ENCODE measurements at regions not wholly inside any gene's neighbourhood (a gene's known extent, or its start where the extent isn't known, plus 50 kb on each side); places are given as distances from the start of the nearest gene placed in this dataset.

DNA sequence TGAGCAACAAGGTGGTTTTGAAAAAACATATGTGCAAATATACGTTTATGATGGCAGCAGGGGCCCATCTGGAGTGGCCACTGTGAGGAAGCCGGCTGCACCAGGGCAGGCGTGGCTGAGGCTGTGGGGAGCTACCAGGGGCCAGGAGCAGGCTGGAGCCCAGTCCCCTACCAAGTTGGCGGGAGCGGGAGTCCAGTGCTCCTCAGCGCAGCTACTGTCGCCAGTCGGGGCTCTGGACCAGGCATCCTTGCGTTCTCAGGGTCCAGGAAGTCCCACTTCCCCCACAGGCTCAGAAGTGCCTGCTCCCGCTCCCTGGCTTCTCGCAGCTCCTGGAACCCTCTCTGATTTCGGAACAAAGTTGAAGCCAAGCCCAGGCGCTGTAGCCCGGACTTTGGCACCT is 1377.5 kb upstream of the FLRT2 start:
- no peak for FAIRE-seq

DNA sequence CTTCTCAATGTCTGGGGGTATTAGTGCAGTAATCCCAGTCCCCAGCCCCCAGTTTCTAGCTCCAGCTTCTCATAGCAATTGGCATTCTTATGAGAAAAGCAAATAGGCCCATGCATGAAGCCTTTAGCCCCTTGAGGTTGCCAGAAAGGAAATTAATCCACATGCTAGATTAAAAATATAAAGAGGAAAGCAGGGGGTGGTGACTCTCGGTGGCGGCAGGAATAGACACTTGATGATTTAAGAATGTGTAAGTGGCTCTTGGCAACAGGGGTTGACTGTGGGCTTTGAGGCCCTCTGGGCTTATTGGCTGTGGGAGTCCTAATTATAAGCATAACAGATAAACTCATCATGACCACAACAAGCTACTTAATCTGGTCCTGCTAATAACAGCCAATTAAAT is 1367.3 kb upstream of the FLRT2 start:
- no peak for FAIRE-seq

DNA sequence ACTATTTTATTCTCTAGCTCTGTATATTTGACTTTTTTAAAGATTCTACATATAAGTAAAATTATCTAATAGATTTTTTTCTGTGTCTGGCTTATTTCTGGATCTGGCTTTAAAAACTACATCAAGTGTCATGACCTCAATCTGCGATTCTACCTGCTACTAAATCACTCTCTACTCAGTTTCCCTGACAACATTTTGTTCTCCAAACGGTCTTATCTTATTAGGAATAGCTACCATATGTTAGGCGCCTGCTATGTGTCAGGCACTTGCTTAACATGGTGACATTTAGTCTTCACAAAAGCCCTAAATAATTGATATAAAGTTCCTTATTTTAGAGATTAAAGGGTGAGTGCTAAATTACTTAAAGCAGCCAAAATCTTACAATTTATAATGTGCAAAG is 1362.9 kb upstream of the FLRT2 start:
- no peak for FAIRE-seq

DNA sequence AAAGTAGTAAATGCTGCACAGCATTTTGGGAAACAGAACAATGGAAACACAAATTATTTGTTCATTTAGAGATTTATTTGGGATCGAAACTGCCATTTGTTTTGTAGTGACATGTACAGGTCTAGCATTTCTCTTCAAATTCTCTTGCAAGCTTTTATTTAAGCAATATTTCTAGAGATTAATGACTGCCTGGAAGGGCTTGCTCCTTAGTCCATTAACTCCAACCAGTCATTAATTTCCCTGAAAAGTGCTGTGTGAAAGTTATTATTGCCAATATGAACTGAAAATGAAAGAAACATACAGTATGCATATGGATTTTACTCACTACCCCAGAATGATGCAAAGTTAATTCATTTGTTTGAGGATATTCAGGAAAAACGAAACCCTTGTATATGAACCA is 1349.6 kb upstream of the FLRT2 start:
- no peak for FAIRE-seq

DNA sequence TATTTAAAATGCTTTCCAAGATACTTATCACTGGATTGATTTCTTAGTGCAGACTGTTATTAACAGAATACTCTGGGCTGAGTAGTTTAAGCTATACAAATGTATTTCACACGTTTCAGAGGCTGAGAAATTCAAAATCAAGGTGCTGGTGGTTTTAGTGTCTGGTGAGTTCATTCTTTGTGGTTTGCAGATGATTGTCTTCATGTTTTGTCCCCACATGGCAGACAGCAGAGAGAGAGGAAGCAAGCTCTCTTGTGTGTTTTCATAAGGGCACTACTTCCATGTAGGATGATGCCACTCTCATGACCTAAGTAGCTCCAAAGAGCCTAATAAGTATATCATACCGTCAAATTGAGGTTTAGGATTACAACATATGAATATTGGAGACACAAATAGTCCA is 1348.9 kb upstream of the FLRT2 start:
- no peak for FAIRE-seq

DNA sequence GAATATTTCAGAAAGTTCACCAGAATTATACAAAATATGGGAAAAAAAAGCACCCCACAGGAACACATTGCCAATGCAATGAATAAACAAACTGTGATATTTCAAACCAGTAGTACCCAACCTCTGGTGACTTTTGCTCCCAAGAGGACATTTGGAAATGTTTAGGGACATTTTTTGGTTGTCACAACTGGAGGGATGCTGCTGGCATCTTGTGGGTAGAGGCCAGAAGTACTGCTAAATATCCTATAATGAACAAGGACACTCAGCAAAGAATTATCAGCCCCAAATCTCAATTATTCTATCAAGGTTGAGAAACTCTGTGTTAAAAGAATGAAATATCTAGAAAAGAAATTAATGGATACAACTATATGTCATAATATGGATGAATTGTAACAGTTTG is 1334.4 kb upstream of the FLRT2 start:
- FAIRE-seq: no peak

DNA sequence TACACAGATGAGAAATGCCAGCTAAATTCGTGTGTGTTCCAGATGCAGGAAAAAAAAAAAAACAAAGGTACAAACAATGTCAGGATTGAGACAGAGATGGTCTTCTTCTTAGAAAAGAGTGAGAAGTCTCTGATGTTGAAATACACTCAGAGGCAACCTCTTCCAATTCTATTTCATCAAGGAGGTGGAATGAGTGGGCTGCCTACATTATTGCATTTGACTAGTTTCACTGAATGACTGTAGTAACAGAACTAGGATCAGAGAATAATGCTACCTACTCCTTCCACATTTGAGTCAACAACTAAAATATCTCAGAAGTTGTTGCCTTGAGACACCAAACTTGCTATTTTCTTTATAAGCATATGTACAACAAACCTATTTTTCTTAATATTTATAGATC is 1332.2 kb upstream of the FLRT2 start:
- no peak for FAIRE-seq

DNA sequence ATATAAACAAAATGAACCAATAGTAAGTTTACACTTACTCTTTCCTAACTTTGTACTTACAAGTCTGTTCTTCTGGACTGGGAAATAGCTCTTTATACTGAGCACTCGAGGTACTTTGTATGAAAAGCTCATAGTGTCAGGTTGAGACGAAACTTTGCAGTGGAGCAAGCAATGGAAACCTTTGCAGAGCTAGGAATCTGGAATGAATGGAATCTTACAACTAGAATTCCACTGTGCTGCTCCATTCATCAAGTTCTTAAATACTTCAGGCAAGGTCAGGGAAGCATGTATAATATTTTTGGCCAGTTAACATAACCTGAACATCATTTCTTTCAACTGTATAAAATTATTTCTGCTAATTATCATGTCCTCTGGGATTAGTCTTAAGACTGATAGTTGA is 1327.5 kb upstream of the FLRT2 start:
- FAIRE-seq: no peak

DNA sequence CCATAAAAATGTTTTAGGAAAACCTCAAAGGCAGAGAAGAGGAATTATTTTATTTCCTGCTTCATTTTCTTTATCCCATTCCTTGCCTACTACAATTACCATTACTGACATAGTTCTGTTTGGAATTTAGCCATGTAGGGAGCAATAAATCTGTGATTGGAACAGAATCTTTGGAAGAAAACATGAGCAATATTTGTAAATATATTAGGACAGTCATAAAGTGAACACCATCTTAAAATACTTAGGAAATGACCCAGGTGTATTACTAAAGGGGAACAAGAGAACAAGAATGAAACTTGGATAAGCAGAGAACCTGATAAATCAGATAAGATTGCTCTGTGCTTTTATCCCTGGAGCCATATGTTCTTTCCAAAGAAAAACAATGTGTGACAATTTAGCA is 1326.0 kb upstream of the FLRT2 start:
- FAIRE-seq: no peak

DNA sequence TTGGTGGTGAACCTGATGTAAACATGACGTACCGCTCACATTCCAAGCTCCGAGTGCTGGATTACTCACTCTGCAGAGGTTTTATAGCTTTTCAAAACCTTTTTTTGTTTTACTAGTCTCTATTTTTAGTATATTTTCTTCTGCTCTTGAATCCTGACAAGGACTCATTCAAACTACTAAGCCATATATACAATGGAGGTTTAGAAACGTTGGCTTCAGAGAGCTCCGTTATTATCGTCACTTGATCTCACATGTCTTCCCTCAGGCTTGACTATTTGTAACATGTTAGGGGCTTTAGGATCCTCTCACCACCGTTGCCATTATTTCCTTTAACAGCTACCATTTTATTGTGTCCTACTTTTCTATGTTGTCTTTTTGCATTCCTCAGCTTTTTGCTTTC is 1321.5 kb upstream of the FLRT2 start:
- FAIRE-seq: no peak

DNA sequence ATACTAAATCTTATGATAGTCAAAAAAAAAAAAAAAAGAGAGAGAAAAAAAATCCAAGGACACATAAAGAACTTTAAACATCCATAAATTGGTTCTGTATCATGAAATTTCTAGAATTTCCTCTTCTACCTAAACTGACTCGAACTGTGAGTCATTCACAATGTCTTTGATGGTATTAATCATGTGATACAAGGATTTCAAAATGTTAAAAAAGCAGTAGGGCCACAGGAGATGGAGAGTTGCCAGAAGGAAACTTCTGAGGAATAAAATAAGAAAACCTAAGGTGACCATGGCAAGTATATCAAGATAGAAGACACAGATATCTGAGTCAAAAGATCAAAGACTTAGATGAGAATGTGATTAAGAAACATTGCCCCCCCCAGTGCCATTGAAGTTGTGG is 1320.9 kb upstream of the FLRT2 start:
- no peak for FAIRE-seq

DNA sequence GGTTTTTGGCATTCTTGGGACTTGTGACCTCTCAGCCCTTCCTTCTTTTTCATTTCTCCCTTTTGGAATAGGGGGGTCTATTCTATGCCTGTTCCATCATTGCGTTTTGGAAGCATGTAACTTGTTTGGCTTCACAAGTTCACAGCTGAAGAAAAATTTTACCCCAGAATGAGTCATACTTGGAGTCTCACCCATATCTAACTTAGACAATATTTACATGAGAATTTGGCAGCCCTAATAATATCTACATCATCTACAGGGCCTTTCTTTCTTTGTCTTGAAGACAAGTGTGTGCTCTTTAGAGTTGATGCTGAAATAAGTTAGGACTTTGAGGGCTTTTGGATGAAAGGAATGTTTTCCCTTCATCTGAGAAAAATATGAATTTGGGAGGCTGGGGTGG is 1312.9 kb upstream of the FLRT2 start:
- no peak for FAIRE-seq

DNA sequence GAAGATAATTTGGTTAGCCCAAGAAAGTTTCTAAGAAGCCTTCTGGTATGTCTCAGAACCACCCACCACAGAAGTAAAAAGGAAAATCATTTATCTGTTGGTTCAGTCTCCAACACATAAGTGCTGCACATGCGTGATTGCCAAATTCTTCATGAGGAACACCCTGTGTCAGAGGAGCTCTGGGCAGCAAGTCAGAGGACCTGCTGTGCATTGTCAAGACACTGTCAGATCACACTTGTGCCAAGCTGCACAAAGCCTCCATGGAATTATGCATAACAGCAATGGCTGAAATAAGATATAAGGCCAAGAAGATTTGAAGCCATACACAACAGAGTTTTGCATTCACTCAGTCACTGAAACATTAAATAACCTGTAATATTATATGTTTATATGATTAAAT is 1304.7 kb upstream of the FLRT2 start:
- no peak for FAIRE-seq

DNA sequence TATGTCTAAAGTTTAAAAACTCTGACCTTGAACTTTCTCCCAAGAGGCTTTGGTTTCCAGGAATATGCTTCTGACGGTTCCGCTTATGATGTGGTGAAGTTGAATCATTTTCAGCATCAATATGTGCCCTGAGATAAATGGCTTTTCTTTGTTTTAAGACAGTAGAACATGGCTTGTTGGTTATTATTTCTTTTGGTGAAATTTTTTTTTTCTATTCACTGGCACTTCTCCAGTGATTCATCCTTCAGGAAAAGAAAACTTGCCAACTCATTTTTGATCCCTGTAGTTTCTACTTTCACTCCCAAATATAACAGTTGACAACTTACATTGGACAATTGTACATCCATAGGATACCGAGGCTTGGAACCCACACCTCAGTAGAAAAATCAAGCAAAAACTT is 1301.2 kb upstream of the FLRT2 start:
- no peak for FAIRE-seq

DNA sequence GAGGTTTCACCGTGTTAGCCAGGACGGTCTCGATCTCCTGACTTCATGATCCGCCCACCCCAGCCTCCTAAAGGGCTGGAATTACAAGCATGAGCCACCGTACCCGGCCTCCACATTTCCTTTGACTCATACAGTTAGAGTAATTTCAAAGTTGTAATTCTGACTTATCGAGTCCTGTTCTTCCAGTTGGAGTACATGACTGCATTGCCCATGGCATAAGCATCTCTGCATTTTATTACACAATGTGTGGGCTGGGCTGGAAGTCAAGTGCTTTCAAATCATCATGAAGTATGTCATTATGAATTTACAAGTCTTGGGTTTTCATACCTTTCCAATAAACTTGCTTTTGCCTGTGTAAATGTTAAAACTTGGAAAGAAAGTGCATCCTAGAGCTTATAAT is 1295.7 kb upstream of the FLRT2 start:
- no peak for FAIRE-seq

DNA sequence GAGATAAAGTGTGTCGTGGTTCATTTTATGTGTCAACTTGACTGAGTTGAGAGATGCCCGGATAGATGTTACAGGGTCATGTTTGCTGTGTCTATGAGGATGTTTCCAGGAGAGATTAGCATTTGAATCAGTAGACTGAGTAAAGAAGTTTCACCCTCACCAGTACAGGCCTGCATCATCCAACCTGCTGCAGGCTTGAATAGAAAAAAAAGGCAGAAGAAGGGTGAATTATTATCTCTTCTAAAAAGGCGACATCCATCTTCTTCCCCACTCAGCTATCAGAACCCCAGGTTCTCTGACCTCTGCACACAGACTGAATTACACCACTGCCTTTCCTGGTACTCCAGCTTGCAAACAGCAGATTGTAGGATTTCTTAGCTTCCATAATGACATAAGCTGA is 1293.7 kb upstream of the FLRT2 start:
- FAIRE-seq: no peak

DNA sequence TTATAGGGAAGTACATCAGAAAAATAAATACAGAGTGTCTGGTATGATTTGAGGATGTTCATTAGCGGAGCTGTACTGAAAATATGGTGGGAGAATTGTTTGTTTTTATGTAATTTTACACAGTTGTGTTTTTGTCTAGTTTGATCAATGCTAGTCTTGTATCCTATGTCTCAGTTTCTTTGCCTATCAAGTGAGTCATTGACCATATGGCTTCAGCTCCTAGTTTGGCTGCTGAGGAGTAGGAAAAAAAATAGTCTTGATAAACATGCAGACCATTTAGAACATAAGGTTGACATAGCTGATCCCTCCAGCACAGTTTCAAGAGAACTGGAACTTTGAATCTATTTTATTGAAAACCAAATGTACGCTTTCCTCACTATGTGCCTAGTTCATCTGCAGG is 1292.1 kb upstream of the FLRT2 start:
- no peak for FAIRE-seq

DNA sequence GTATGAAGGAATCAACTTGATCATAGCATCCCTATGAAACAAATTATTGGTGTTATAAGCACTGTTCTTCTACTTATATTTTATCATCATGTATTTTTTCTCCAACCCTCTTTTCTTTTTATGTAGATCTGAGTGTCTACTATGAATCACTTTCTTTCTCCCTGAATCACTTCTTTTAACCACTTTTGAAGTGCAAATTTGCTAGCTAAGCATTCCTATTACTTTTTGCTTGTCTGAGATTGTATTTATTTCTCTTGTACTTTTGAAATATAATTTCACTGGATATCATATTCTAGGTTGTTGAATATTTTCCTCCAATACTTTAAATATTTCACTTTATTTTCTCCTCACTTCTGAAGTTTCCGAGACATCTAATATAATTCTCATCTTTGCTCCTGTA is 1282.3 kb upstream of the FLRT2 start:
- FAIRE-seq: no peak

DNA sequence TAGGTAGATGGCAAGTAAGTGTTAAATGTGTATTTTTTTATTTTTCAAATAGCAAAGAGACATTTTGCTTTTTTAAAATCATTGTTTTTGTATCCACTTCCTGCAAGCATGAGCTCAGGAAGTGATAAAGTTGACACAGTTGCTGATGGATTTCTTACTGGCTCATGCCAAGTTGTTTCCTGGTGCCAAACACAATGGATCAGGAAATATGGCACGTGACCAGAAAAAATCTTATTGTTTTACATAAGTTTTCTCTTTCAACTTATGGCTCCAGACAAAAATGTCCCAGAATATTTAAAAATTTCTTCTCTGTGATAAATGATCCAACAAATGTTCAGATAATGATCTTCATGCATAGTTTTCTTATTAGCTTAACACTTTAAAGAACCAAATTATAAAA is 1279.1 kb upstream of the FLRT2 start:
- no peak for FAIRE-seq

DNA sequence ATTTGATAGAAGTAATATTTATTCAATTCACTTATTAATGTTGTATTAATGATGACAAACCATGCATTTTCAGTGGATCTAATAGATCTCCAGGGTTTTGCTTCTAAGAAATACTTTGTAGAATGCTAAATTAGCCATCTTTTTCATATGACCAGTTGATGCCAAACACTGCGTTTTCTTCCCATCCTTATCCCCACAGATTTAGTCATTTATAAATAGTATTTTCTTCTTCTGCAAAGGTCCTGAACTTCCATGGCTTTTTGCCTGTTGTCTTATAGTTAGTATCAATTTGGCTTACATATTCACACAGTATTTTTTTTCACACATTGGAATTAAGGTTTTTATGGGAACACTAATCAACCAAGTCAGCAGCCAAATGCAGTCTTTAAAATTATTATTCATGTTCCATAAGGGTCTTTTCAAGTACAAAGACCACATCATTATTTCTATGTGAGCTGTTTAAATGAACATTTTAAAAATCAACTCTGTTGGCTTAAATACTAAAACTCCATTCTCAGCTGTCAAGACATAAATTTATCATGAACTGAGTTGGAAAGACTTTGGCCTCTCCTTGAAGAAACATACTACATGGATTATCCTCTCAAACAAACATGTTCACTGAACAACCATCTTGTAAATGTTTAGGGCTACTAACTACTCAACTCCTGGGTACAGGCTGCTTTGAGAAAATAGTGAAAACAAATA is 1278.4 kb upstream of the FLRT2 start:
- no peak for FAIRE-seq

DNA sequence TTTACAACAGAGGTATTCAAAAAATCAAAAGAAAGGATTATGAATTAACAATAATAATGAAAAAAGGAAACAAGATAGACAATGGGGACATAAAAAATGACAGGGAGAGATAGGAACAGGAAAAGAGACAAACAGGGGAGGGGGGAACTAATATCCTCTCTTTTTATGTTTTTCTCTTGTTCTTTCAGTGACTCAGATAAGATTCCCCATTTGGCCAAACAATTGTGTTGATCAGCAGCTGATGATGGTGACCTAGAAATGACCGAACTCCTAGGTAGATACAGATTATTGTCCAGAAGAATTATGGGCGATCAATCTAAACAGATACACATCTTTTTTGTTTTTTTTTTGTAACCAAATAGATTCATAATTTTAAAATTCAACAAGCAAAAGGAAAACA is 1277.2 kb upstream of the FLRT2 start:
- FAIRE-seq: no peak

DNA sequence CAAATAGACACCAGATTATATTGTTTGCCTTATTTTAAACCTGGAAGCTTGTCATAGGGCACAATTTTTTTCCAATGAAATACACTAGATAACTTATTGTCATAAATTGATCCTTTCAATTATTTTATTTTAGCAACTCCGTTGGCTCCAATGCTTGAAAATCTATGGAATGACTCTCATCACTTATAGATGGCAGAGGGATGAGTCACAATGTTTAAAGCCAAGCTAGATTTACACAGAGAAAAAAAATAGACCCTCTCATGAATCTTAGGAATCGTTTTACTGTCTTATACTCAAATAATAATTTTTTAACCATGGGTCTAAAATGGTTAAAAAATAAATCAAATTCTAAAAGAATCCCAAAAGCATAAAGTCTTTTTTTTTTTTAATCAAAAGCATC is 1276.6 kb upstream of the FLRT2 start:
- FAIRE-seq: no peak

DNA sequence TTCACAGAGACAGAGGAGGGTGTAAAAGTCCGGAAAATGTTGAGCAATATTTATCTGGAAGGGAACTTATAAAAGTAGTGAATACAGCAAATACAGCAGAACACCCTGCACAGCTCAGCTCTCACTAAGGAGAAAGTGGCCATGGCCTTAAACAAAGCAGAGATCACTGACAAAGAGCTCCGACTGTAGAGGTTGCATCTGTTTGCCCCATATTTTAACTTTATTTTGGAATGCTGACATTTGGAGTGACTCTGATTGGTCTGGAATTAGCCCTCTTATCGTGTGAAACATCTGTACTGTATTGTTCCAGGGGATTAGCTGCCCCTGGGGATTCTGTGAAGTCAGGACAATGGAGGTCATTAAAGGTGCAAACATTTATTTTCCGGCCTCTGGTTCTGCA is 1275.7 kb upstream of the FLRT2 start:
- no peak for FAIRE-seq

DNA sequence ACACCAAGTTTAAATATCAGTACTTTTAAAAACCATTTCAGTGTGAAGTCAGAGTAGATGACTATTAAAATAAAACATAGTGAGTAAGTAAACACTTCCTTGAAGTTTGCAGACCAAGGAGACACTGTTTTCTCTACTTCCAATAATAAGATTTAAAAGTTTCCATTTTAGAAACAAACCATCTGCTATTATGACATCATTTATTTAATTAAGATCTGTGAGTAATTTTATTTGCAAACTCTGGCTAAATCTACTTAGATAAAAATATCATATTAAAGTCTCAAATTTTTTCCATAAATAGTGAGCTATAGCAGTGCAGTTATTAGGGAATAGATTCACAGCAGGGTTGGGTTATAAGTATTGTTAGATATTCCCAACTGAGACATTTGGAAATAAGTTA is 1267.0 kb upstream of the FLRT2 start:
- FAIRE-seq: peak; percentile 70

DNA sequence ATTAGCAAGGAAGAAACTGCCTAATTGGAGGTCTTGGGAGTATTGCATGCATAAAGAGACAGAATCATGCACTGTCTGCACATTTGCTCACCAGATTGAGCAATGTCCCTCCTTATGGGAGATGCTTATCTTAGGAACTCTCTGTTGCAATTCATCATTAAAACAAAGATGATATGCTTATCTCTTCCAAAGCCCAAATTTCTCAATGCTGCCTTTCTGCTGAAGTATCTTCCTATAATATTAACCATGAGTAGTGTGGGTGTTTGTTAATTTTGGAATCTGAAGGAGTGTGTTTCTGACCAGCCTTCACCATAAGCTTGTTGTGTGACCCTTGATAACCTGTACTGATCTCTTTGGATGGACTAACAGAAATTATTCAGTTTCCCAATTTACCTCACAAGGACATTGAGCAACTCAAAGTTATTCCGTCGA is 1257.6 kb upstream of the FLRT2 start:
- no peak for FAIRE-seq

DNA sequence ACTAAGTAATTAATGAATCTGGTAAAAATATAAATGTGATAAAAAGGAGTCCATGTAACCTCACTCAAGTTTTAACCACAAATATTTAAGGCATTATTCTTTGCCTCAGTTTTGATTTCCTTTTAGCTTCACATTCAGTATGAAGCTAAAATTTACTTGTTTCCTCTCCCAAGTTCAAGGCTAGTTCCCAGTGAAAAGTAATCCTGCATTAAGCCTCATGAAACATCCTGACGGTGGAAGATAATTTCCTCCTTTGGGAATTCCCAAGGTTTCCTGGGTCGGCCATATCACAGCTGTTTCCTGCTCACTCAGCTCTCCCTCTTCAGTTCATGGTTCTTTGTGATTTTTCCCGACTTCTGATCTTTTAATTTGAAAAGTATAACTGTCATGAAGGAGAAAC is 1256.8 kb upstream of the FLRT2 start:
- FAIRE-seq: no peak
